ENCODE measurements at regions not wholly inside any gene's neighbourhood (a gene's known extent, or its start where the extent isn't known, plus 50 kb on each side); places are given as distances from the start of the nearest gene placed in this dataset.

DNA sequence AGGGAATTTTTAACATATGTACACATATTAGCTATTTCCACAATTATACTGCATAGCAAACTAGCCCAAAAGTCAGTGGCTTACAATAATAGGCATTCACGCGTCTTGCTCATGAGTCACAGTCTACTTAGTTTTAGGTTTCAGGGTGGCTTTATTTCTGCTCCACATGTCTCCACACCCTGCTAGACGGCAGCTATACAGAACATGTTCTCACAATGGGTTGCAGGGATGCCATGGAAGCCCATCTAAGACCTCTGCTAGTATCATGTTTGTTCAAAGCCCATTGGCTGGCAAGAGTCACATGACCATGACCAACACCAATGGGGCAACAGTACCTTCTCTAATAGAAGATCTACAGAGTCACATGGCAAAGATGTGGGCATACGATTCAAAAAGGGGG lies 96.3 kb upstream of the NEBL start:
- TF ChIP-seq POLR2A (IDR thresholded peaks at IDR 0.05; ENCODE audit: low read depth, low read length): no peak
- TF ChIP-seq POLR2AphosphoS5 (IDR thresholded peaks at IDR 0.05; ENCODE audit: low read depth, low read length): no peak
